Gastrocnemius medialis (tissue), 4 donors: ENCODE measurements at regions not wholly inside any gene's neighbourhood (a gene's known extent, or its start where the extent isn't known, plus 50 kb on each side); places are given as distances from the start of the nearest gene placed in this dataset.

ENCODE experiments used
- ATAC-seq, 2 donors: fragments of 150-250 bp; one replicate each; pipeline ENCODE4 v1.9.1; 2016
- DNase-seq, 2 donors: peaks; one replicate each; pipeline ENCODE4 v3.0.0-alpha.2; 2019
- H3K27ac ChIP-seq, 4 donors: fragments of 200-600 bp; sonication (generic); 1 replicate in 1 of 4; 2 replicates in 3 of 4; pipeline ENCODE4 v1.5.1; 2016 to 2018; ENCODE audit warnings: mild to moderate bottlenecking in 2 of 4, moderate library complexity in 1 of 4
- H3K27me3 ChIP-seq, 3 donors: fragments of 200-600 bp; sonication (generic) in 2 of 3; 1 replicate in 1 of 3; 2 replicates in 2 of 3; pipeline versions ENCODE4 v1.5.1 to v1.6.0; 2016 to 2019; ENCODE audit warnings: mild to moderate bottlenecking in 1 of 3, moderate library complexity in 1 of 3
- H3K36me3 ChIP-seq, 2 donors: fragments of 200-600 bp; sonication (generic) in 1 of 2; one replicate each; pipeline ENCODE4 v1.5.1; 2017 to 2018
- H3K4me1 ChIP-seq, 2 donors: fragments of 200-600 bp; sonication (generic) in 1 of 2; one replicate each; pipeline ENCODE4 v1.5.1; 2016 to 2017; ENCODE audit warnings: mild to moderate bottlenecking in 2 of 2
- H3K4me3 ChIP-seq, 4 donors: fragments of 200-600 bp; sonication (generic) in 3 of 4; 1 replicate in 1 of 4; 2 replicates in 3 of 4; pipeline ENCODE4 v1.5.1; 2016 to 2019; ENCODE audit warnings: mild to moderate bottlenecking in 2 of 4
- H3K9me3 ChIP-seq, 3 donors: fragments of 200-600 bp; sonication (generic) in 2 of 3; 1 replicate in 1 of 3; 2 replicates in 2 of 3; pipeline ENCODE4 v1.5.1; 2016 to 2019
- POLR2A ChIP-seq, 2 donors: fragments of 450-650 bp; IDR thresholded peaks; one replicate each; pipeline ENCODE4 v1.6.1; 2017; ENCODE audit warnings: antibody characterized with exemption in 2 of 2, mild to moderate bottlenecking in 2 of 2, moderate library complexity in 2 of 2
- in situ Hi-C, 4 donors: fragments of 200-750 bp; cut with MboI; loops; one replicate each; pipeline versions ENCODE4 v1.15.0 to v1.8.0; 2017; ENCODE audit warnings: low sequenced_read_pairs in 4 of 4
- intact Hi-C: fragments of 100-400 bp; cut with DNase I; formaldehyde crosslinking; loops from one replicate; pipeline ENCODE4 v1.15.1; 2023; ENCODE audit warnings: low total_unique reads
- TF ChIP-seq, protein P1 (sequence below), 5 experiments: fragments of 450-650 bp in 3 of 5; fragments of 200-600 bp in 2 of 5; sonication (generic) in 2 of 5; IDR thresholded peaks in 4 of 5; conservative IDR thresholded peaks in 1 of 5; 1 replicate in 4 of 5; 2 replicates in 1 of 5; pipeline ENCODE4 v1.5.1; 2016 to 2019; ENCODE audit warnings: antibody characterized with exemption in 5 of 5, mild to moderate bottlenecking in 3 of 5, moderate library complexity in 3 of 5

DNA sequence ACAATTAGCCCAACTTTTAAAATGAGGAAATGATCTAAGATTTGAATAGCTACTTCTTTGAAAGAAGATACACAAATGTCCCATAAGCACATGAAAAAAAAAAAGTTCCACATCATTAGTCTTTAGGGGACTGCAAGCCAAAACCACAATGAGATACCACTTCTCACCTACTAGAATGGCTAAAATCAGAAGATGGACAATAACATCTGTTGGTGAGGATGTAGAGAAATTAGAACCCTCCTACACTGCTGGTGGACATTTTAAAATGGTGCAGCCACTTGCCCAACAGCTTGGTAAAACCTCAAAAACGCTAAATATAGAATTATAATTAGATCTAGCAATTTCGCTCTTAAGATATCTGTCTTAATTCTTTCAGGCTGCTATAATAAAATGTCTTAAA is 77.1 kb downstream of the MEX3B start:
- H3K4me1 ChIP-seq = no peaks in the 10 kb centered on the region
- TF ChIP-seq, protein P1, sequence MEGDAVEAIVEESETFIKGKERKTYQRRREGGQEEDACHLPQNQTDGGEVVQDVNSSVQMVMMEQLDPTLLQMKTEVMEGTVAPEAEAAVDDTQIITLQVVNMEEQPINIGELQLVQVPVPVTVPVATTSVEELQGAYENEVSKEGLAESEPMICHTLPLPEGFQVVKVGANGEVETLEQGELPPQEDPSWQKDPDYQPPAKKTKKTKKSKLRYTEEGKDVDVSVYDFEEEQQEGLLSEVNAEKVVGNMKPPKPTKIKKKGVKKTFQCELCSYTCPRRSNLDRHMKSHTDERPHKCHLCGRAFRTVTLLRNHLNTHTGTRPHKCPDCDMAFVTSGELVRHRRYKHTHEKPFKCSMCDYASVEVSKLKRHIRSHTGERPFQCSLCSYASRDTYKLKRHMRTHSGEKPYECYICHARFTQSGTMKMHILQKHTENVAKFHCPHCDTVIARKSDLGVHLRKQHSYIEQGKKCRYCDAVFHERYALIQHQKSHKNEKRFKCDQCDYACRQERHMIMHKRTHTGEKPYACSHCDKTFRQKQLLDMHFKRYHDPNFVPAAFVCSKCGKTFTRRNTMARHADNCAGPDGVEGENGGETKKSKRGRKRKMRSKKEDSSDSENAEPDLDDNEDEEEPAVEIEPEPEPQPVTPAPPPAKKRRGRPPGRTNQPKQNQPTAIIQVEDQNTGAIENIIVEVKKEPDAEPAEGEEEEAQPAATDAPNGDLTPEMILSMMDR (IDR thresholded peaks at IDR 0.05 in 4 of 5, conservative IDR thresholded peaks at IDR 0.05 in 1 of 5) = no peak
- TF ChIP-seq POLR2A (IDR thresholded peaks at IDR 0.05) = no peak
- no peaks in the 10 kb centered on the region for H3K9me3 ChIP-seq
- no peaks in the 10 kb centered on the region for H3K36me3 ChIP-seq
- in situ Hi-C loops (no loop called here), intact Hi-C loops (no loop called here)
- H3K27me3 ChIP-seq = no peaks in the 10 kb centered on the region
- ATAC-seq (no peak), DNase-seq (no peak)
- no peak overlapping the region for H3K27ac ChIP-seq
- no peak overlapping the region for H3K4me3 ChIP-seq

DNA sequence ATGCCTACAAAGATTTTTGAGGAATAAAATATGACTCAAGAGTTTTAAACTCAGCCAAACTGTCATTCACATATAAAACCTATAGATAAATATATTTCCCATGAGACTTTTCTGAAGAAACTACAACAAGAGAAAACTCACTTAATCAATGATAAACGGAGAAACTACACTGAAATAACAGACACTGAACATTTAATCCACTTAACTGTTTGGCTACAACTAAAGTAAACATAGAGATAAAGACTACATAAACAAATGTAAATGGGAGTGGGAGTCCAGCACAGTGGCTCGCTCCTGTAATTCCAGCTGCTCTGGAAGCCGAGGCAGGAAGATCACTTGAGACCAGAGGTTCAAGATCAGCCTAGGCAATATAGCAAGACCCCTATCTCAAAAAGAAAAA is 79.2 kb downstream of the MEX3B start:
- no peak overlapping the region for H3K4me3 ChIP-seq
- ATAC-seq = no peak
- H3K36me3 ChIP-seq = no peaks in the 10 kb centered on the region
- in situ Hi-C loops = no loop called here
- TF ChIP-seq POLR2A (IDR thresholded peaks at IDR 0.05) = no peak
- TF ChIP-seq, protein P1 (IDR thresholded peaks at IDR 0.05 in 4 of 5, conservative IDR thresholded peaks at IDR 0.05 in 1 of 5) = no peak
- DNase-seq = no peak
- H3K27ac ChIP-seq = no peak overlapping the region
- intact Hi-C loops = no loop called here
- H3K9me3 ChIP-seq = no peaks in the 10 kb centered on the region
- H3K4me1 ChIP-seq = no peaks in the 10 kb centered on the region
- H3K27me3 ChIP-seq = no peaks in the 10 kb centered on the region

DNA sequence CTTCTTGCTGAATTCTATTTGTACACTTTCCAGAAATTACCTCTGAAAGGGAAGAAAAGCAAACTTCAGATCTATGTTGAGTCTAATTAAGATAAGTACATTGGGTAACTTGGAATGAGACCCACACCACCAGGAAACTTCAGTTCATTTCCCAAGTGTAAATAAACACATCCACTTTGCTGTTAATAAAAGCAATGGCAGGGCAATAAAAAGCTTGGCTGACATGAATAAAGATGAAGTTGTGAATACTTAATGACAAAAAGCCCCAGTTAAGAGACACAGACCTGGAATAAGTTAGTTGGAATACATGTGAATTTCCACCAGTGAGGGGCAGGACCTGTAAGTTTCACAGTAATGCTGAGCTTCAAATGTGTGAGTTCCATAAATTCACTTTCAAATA is 83.3 kb downstream of the MEX3B start:
- no peak for ATAC-seq
- Histone ChIP-seq H3K4me1 (no peaks in the 10 kb centered on the region), H3K27ac (no peak overlapping the region), H3K36me3 (no peaks in the 10 kb centered on the region), H3K9me3 (no peaks in the 10 kb centered on the region), H3K4me3 (no peak overlapping the region), H3K27me3 (no peaks in the 10 kb centered on the region)
- no peak for DNase-seq
- intact Hi-C loops (no loop called here), in situ Hi-C loops (no loop called here)
- TF ChIP-seq, protein P1 (IDR thresholded peaks at IDR 0.05 in 4 of 5, conservative IDR thresholded peaks at IDR 0.05 in 1 of 5) = no peak
- TF ChIP-seq POLR2A (IDR thresholded peaks at IDR 0.05) = no peak

DNA sequence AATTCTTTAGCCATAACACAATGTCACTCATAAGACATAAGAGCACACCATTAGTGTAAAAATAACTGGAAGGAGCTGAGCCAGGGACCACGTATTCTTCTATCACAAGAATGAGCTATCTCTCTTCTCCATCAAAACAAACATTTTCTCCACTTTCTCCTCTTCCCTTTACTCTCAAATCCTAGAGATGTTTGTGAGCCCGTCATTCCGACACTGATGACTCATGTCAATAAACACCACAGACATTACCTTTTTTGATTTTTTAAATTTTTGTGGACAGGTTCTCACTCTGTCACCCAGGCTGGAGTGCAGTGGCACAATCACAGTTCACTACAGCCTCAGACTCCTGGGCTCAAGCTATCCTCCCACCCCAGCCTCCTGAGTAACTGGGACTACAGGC is 86.6 kb downstream of the MEX3B start:
- Histone ChIP-seq H3K36me3 (no peaks in the 10 kb centered on the region), H3K9me3 (no peaks in the 10 kb centered on the region), H3K27me3 (no peaks in the 10 kb centered on the region), H3K27ac (no peak overlapping the region), H3K4me3 (no peak overlapping the region), H3K4me1 (no peaks in the 10 kb centered on the region)
- no peak for DNase-seq
- in situ Hi-C loops = no loop called here
- TF ChIP-seq, protein P1 (IDR thresholded peaks at IDR 0.05 in 4 of 5, conservative IDR thresholded peaks at IDR 0.05 in 1 of 5) = no peak
- TF ChIP-seq POLR2A (IDR thresholded peaks at IDR 0.05) = no peak
- intact Hi-C loops = no loop called here
- ATAC-seq = no peak

DNA sequence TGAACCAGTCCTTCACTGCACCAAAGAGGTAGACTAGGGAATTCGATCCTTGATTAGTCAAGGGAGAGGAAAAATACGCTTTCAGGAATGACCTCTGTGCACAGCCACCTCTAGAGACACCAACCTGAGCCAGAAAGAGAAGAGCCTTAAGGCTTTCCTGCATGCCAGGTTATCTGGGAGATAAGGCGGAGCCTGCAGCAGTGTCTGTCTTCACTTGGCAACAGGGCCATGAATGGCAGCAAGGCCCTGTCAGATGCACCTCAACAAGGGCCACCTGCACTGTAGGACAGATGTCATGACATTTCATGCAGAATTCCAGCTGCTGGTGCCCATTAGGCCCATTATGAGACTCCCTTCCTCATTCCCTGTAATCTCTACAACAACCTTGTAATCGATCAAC is 88.1 kb downstream of the MEX3B start:
- ATAC-seq (no peak), DNase-seq (no peak)
- in situ Hi-C loops = no loop called here
- TF ChIP-seq, protein P1 (IDR thresholded peaks at IDR 0.05 in 4 of 5, conservative IDR thresholded peaks at IDR 0.05 in 1 of 5) = no peak
- TF ChIP-seq POLR2A (IDR thresholded peaks at IDR 0.05) = no peak
- no peak overlapping the region for H3K4me3 ChIP-seq
- intact Hi-C loops = no loop called here
- H3K27ac ChIP-seq = no peak overlapping the region
- no peaks in the 10 kb centered on the region for H3K9me3 ChIP-seq
- H3K27me3 ChIP-seq = no peaks in the 10 kb centered on the region
- H3K36me3 ChIP-seq = no peaks in the 10 kb centered on the region
- H3K4me1 ChIP-seq = no peaks in the 10 kb centered on the region
